ENCODE measurements at regions not wholly inside any gene's neighbourhood (a gene's known extent, or its start where the extent isn't known, plus 50 kb on each side); places are given as distances from the start of the nearest gene placed in this dataset.
"Not testable (repeated sequence)": the region's sequence is repeated elsewhere in the genome, so short reads cannot be mapped to it uniquely, and the experiment has no call there.

DNA sequence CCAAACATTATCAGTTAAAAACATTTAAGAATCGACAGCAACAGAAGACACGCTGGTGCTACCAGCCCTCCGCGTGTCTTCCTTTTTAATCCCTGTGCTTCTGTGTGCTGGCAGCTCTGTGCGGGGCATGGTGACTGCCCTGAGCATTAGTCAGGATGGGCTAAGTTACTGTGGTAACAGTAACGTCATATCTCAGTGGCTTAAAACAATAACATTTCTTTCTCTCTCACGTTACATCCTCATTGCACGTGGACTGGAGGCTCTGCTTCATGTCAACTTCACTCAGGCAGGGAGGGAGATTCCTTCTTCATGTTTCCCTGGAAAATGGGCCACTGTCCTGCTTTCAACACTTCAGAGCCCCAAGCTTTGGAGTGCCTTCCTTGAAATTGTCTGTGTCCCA, 378.5 kb downstream of the CCSER2 start:
- no peak for DNase-seq

DNA sequence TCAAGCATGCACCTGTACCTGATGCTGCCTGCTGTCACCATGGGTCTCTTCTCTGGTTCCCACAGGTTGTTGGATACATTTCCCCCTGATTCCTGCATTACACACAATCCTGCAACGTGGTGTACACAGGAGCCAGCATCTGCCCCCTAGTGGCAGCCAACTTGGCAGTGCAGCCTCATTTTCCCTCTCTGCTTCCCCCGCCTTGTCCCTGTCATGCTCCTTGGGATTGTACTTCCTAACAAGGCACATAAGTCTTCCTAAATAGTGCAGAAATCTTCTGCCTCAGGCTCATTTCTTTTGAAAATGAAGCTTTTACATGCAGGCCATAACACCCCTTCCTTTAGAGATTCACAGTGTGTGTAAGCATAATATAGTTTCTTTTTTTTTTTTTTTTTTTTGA, 387.5 kb downstream of the CCSER2 start:
- DNase-seq = peak; percentile 38

DNA sequence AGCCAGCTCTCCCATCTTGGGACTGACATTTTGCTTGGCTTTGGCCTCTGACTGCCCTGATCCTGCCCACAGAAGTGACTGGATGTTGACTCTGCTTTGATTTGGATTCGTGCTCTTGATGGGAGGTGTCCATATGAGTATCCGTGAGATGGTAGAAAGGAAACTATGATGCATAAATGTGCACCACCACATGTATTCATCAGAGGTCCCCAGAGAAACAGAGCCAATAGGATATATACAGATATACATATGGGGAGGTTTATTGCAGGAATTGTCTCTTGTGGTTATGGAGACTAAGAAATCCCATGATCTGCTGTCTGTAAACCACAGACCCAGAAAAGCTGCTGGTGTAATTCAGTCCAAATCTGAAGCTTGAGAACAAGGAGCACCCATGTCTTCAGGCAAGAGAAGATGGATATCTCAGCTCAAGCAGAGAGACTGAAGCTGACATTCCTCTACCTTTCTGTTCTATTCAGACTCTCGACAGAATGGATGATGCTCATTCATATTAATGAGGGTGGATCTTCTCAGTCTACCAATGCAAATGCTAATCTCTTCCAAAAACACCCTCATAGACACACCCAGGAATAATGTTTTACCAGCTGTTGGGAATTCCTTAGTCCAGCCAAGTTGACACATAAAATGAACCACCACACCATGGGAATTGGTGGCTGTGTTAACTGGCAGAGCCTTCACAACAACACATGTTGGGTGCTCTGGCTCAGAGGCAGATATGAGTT, 390.7 kb downstream of the CCSER2 start:
- DNase-seq = no peak

DNA sequence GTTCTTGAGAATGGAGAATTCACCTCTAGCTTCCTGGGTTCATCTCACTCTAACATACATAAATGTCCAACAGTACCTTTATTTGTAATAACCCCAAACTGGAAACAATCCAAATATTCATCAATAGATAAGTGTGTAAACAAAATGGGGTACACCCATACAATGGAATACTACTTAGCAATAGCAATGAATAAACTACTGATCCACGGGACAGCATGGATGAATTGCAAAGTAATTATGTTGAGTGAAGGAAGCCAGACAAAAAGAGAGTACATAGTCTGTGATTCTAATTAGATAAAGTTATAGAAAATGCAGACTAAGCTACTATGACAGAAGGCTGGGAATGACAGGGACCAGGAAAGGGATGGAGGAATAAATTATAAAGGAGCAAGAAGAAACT, 391.3 kb downstream of the CCSER2 start:
- no peak for DNase-seq

DNA sequence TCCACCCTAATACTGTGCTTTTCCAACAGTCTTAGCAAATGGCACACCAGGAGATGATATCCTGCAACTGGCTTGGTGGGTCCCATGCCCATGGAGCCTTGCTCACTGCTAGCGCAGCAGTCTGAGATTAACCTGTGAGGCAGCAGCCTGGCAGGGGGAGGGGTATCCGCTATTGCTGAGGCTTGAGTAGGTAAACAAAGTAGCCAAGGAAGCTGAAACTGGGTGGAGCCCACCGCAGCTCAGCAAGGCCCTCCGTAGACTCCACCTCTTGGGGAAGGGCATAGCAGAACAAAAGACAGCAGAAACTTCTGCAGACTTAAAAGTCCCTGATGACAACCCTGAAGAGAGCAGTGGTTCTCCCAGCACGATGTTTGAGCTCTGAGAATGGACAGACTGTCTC, 399.0 kb downstream of the CCSER2 start:
- DNase-seq = no peak

DNA sequence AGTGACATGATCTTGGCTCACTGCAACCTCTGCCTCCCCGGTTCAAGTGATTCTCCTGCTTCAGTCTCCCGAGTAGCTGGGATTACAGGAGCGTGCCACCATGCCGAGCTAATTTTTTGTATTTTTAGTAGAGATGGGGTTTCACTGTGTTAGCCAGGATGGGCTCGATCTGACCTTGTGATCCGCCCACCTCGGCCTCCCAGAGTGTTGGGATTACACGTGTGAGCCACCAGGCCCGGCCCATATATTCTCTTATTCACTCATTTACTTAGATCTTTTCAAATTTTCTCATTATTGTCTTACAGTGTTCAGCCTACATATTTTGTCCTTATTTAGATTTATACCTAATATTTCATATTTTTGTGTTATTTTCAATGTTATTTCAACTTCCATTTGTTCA, 410.7 kb downstream of the CCSER2 start:
- DNase-seq = not testable (repeated sequence)

DNA sequence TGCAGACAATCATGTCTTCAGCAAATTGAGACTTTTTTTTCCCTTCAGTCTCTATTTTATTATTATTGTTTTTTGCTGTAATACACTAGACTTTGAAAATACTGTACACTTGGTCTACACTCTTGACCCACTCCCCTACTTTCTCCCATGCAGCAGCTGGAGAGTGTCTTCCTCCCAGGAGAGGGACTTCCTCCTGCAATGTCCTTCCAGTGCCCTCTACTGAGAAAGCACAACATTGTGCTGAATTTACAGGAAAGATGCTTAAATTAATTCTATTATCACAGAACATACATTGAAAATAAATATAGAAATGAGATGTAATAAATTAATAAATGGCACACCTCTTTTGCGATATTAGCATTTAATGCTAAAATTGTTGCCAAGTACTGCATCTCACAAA, 411.3 kb downstream of the CCSER2 start:
- DNase-seq = no peak

DNA sequence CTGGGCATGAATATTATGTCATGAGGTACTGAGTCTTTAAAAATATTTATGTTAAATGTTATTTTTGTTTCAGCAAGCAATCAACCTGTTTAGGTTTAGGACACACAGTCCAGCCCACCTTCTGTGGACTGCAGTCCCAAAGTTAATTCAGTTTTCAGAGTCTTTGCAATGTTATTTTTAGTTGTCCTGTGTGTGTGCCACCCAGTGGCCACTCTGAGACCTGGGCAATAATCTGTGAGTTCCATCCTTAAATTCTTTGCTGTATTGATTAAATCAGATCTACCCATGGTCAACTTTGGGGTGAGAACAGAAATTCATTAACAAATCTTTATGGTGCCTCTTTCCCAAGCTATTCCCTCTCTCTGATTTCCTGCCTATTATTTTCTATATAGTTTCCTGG, 415.1 kb downstream of the CCSER2 start:
- no peak for DNase-seq

DNA sequence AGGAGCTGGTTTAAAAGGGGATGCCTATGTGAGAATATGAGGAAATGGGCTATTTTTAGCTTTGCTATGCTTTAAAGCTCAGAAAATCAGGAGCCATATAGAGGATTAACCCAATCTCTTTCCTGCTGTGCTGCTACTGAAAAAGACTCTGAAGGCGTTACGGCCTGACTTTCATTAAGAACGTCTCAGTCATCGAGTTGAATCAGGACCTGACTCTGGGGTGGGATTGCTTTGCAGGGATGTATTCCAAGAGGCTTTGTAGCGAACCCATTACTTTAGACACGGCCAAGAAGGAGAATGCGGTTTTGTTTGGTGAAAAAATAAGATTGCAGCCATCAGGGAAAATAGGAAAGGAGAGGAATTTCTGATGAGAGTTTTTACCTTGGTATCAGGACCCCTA, 426.9 kb downstream of the CCSER2 start:
- DNase-seq = no peak

DNA sequence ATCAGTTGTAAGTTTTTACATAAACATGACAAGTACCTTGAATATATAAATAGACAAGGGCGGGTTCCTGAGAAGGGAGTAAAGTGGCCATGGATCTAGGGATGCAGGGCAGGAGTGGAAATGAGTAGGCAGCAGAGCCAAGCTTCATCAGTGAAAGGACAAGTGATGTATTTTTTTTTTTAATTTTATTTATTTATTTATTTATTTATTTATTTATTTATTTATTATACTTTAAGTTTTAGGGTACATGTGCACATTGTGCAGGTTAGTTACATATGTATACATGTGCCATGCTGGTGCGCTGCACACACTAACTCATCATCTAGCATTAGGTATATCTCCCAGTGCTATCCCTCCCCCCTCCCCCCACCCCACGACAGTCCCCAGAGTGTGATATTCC, 428.3 kb downstream of the CCSER2 start:
- DNase-seq = not testable (repeated sequence)

DNA sequence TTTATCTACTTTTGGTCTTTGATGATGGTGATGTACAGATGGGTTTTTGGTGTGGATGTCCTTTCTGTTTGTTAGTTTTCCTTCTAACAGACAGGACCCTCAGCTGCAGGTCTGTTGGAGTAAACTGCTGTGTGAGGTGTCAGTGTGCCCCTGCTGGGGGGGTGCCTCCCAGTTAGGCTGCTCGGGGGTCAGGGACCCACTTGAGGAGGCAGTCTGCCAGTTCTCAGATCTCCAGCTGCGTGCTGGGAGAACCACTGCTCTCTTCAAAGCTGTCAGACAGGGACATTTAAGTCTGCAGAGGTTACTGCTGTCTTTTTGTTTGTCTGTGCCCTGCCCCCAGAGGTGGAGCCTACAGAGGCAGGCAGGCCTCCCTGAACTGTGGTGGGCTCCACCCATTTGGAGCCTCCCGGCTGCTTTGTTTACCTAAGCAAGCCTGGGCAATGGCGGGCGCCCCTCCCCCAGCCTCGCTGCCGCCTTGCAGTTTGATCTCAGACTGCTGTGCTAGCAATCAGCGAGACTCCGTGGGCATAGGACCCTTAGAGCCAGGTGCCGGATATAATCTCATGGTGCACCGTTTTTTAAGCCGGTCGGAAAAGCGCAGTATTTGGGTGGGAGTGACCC, 433.7 kb downstream of the CCSER2 start:
- DNase-seq = not testable (repeated sequence)

DNA sequence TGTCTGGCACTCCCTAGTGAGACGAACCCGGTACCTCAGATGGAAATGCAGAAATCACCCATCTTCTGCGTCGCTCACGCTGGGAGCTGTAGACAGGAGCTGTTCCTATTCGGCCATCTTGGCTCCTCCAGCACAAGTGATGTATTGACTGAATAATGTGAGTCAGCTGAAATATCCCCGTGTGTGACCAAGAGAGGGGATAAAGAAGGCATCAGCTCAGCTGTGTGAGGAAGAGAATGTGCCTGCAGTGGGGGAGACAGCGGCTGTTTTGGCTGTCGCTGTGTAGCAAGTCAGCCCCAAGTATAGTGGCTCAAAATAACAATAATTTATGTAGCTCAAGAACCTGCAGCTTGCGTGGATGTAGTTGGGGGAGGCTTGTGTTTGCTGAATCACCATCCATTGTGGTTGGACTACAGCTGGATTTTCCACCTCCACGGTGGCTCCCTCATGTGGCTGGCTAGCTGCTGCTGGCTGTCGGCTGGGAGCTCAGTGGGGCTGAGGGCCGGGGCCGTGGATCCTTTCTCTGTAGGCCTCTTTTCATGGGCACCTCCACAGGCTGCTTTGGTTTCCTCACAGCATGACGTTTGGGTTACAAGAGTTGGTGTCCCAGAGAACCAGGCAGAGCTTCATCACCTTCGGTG, 434.5 kb downstream of the CCSER2 start:
- no peak for DNase-seq

DNA sequence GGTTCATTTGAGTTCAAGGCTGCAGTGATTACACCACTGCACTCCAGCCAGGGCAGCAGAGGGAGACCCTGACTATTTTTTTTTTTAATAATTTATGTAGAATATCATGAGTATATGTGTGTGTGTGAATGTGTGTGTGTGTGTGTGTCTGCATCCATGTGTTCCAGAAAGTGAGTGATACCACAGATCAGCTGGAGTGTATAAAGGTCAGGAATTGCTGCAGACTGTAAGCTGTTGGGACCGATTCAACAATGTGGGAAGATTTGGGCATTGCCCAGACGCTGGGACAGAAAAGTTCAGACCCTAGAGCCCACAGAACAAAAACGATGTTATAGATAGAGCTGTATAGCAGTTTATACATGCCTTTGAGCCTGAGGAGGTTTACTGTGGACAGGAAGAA, 435.6 kb downstream of the CCSER2 start:
- no peak for DNase-seq

DNA sequence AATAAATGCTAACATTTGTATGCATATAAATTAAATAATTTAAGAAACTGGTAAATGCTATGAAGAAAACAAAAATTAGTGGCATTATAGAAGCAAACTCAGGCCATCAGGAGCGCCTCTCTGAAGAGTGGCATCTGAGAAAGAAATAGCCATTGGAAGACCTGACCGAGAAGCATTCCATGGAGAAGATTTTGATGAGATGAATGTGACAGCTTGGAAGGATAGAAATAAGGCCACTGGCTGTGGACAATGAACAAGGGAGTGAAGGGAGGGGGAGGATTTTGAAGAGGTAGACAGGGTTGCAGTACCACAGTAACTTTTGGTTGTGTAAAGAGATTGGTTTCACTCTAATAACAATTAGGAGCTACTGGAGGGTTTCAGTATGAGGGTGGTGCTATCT, 436.7 kb downstream of the CCSER2 start:
- no peak for DNase-seq

DNA sequence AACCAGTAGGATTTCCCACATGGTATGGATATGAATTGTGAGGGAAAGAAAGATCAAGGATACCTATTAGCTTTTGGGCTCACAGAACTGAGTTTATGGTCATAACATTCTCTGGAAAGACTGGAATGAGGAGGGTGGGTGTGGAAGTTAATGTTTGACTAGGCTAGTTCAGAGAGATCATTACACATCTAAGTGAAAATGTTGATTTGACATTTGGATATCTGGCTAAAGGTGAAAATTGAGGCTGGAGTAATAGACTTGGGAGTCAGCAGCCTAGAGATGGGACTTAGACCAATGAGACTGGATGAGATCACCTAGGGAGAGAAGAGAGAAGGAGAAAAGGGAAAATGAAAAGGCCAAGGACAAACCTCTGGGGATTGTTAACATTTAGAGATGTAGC, 437.3 kb downstream of the CCSER2 start:
- DNase-seq = no peak

DNA sequence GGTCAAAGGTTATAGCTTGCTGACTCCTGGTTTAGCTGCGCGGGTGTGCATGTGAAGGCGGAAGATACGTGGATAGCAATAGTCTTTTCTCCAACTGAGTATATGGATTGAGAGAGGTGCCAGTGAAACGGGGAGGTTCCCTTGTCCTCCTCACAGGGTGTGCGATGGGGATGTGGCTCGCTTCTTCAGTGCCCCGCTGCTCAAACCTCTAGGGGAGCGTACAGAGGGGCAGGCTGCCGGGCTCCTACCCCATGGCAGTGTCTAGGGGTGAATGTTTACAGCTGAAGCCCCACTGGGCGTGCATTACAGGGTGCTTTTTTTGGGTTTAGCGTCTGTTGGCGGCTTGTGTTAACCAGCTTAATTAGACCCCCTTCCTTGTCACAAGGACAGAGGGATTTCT, 438.5 kb downstream of the CCSER2 start:
- DNase-seq = no peak

DNA sequence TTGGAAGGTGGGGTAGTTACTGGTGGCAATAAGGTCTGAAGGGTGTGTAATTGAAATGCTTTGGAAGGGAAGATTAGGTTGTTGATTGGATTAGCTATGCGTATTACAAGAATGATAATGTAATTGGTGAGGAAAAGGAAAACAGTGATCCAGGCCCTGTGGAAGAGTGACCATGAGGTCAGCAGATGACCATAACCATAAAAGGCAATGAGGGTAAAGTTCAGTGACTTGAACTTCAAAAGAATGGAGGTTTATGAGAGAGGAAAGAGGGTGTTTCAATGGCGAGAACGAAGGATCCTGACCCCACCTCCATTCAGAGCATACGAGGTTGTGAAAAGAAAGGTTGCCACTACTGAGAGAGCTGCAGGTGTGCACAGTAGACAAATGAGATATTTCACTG, 439.7 kb downstream of the CCSER2 start:
- no peak for DNase-seq

DNA sequence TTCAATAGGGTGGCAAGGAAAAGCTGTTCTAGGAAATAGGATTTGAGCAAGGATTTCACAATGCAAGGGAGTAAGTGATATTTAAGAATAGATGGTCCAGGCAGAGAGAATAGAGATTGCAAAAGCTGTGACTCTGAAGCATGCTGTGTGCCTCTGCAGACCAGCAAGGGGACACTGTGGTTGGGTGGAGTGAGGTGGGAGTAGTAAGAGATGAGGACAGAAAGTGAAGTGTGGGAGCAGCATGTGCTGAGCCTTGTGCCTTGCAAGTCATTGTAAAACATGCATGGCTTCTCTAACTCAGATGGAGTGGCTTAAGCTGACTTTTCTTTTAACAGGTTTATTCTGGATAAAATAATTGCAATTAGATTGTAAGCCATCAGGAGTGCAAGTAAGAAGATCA, 442.4 kb downstream of the CCSER2 start:
- no peak for DNase-seq

DNA sequence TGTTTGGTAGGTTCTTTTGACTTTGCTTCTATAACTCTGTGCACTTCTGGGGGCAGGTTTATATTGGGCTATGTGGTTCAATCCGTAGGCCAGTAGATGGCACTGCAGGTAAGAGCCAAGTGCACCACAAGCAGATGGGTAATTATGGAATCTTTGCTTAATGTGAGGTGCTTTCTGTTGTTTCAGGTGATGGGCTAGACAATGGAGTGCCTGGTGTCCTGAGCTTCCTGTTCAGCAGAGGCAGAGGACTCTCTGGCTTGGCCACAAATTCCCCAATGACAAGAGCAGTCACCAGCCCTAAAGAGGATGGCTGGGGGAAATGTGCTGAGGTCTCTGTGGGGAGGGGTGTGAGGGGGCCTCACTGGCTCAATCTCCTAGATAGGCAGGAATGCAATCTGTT, 455.0 kb downstream of the CCSER2 start:
- DNase-seq = no peak

DNA sequence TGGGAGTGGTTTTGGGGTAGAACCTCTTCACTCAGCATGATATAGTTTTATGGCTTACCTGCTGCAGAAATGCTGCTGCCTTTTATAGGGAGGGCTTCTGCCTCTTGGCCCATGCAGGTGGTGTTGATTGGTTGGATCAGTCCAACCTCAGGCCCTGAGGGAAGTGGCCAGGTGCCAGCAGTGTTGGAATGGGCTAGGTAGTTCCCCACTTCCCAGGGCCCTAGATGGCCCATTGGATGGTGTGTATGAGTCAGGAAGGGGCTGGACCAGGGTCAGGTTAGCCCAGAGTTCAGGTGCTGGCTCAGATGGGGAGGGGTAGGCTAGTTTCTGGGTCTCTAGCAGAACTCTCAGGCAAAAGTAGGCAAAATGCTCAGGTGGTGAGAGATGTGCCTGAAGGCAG, 455.5 kb downstream of the CCSER2 start:
- no peak for DNase-seq

DNA sequence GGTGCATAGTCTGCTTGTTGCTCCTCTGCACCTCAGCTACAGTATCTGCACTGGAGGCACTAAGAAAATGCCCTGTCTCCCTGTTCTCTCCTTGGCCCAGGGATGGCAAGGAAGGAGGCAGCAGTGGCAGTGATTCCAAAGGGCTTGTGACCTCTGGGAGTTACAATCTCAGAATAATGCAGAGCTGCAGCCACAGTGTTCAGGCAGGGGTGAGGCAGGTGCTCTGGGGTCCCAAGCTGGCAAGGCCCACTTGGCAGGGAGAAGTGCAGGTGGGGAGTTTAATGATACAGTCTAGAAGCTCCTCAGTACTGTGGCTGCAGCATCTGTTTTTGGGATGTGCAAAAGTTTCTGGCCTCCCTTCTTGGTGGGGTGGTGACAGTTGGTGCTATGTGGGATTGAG, 456.4 kb downstream of the CCSER2 start:
- DNase-seq = no peak

DNA sequence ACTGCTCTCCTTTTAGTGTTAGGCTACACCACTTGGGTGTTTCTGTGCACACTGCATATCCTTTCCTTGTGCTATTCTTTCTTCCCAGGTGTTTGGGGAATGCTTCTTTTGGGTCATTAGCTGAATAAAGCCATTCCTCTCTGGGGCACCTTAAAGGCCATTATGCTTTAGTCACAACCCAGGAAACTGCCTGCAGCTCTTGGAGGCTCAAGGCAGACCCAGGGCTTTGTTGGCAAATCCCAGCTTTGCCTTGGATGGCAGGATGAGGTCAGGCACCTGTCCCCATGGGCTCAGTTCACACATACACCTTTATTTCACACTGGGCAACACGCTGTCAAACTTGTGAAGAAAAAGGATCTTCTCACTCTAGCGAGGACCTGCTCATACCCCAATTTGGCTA, 460.6 kb downstream of the CCSER2 start:
- DNase-seq = no peak

DNA sequence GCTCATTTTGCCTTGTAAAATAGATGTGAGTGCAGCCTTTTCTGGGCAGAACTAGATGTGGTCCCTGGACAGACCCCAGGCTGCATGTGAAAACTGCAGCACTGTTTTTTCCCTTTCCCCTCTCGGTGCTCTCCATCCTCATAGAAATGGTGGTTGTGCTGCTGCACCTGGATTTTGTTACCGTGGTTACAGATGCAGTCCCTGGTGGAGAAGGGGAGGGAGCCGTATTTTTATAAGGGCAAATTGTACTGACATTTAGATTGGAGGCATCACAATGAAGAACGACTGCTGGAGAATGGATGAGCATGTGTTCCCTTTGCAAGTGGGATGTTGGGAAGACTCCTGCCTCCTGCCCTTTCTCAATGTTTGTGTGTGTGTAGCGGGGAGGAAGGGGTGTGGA, 469.9 kb downstream of the CCSER2 start:
- no peak for DNase-seq

DNA sequence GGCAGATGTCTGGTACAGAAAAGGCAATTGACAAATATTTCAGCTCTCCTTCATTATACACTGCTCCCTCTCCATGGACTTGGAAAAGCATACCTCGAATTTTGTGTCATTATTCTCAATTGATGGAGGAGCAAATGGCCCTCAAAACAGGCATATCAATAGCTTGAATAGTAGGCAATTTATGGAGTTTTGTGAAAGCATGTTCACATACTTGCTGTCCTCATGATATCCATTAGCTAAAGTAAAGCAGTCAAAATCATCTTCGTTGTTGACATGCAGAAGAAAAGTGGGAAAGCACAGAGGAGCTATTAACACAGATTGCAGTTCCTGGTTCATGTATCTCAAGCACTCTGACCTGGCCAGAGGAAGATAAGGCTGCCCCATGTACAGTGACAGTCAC, 472.8 kb downstream of the CCSER2 start:
- DNase-seq = no peak

DNA sequence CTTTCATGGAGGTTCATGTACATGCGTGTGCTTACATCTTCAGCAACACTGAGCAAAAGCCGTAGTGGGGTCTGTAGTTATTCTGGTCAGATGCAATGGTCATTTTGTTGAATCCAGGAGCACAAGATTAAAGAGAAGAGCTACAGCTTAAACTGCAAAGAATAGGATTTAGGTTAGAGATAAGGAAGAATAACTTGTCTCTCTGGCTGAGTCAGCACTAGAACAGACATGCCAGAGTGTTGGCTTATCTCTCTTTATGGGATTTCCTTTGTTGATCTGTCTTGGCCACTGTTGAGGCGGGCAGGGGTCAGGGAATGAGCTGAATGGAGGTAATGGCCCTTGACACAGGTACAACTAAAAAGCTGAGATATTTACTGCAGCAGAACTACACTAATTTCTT, 473.5 kb downstream of the CCSER2 start:
- no peak for DNase-seq
